IMR-90 (cell line): ENCODE measurements at regions not wholly inside any gene's neighbourhood (a gene's known extent, or its start where the extent isn't known, plus 50 kb on each side); places are given as distances from the start of the nearest gene placed in this dataset.
A peak's percentile ranks its signal among the peaks of the same experiment; 100 is the strongest.

Experiments used
- ATAC-seq: fragments of 200-7000 bp; cut with Tn5 transposase; 2 replicates; pipeline ENCODE4 v1.9.1; 2020; ENCODE audit warnings: low read depth, mild to moderate bottlenecking, moderate library complexity
- BruUV-seq: library from RNA; stranded (reverse); fragments of 400-500 nt; replicated peaks from 2 replicates; lab custom pipeline; 2021; lab: Mats Ljungman, UMichigan
- CTCF ChIA-PET: fragments of 300-600 bp; formaldehyde crosslinking; extraction: SDS; loops from one replicate; lab custom pipeline; 2021; ENCODE audit warnings: antibody characterized with exemption; lab: Yijun Ruan, JAX
- POLR2A ChIA-PET: fragments of 300-600 bp; sonication (Branson Sonifier 250); formaldehyde crosslinking; loops from one replicate; lab custom pipeline; 2022; ENCODE audit warnings: antibody characterized with exemption; ENCODE audit not compliant: unreplicated experiment; lab: Charles Lee
- DNase-seq: peaks from one replicate; pipeline ENCODE4 v3.0.0; 2013
- H2AFZ ChIP-seq: replicated peaks from 2 replicates; pipeline ENCODE3; 2013; ENCODE audit warnings: low read length, mild to moderate bottlenecking; ENCODE audit not compliant: poor library complexity
- H2AK5ac ChIP-seq: 2 replicates; pipeline ENCODE4 v1.6.1; 2013; ENCODE audit warnings: low read depth, low read length, inconsistent platforms
- H2AK9ac ChIP-seq: replicated peaks from 2 replicates; pipeline ENCODE3; 2013; ENCODE audit warnings: mild to moderate bottlenecking, low read depth, low read length, moderate library complexity; ENCODE audit not compliant: poor library complexity
- H2BK120ac ChIP-seq: 2 replicates; pipeline ENCODE4 v1.6.1; 2013; ENCODE audit warnings: low read depth, low read length, inconsistent platforms
- H2BK15ac ChIP-seq: 3 replicates; pipeline ENCODE4 v1.6.1; 2013; ENCODE audit warnings: low read depth, low read length, inconsistent platforms
- H2BK20ac ChIP-seq: 2 replicates; pipeline ENCODE4 v1.6.1; 2013; ENCODE audit warnings: low read depth, mild to moderate bottlenecking, inconsistent platforms, low read length, moderate library complexity
- H2BK5ac ChIP-seq: 2 replicates; pipeline ENCODE4 v1.6.1; 2013; ENCODE audit warnings: mild to moderate bottlenecking, low read depth, low read length, inconsistent platforms; ENCODE audit not compliant: poor library complexity, severe bottlenecking
- H3K14ac ChIP-seq: replicated peaks from 2 replicates; pipeline ENCODE4 v1.6.1; 2013; ENCODE audit warnings: low read depth, low read length, inconsistent platforms
- H3K18ac ChIP-seq: 2 replicates; pipeline ENCODE4 v1.6.1; 2013; ENCODE audit warnings: low read depth, low read length, control low read depth
- H3K23ac ChIP-seq: 2 replicates; pipeline ENCODE4 v1.6.1; 2013; ENCODE audit warnings: low read depth, low read length, inconsistent platforms
- H3K27ac ChIP-seq: 2 replicates; pipeline ENCODE4 v1.5.1; 2013; ENCODE audit warnings: mild to moderate bottlenecking, control low read depth, low read length; ENCODE audit not compliant: insufficient read depth
- H3K27me3 ChIP-seq: 2 replicates; pipeline ENCODE4 v1.6.1; 2013; ENCODE audit warnings: low read length; ENCODE audit not compliant: control insufficient read depth, insufficient read depth
- H3K36me3 ChIP-seq: 2 replicates; pipeline ENCODE4 v1.6.1; 2013; ENCODE audit warnings: low read length, mixed read lengths; ENCODE audit not compliant: control insufficient read depth, insufficient read depth
- H3K4ac ChIP-seq: 2 replicates; pipeline ENCODE4 v1.6.1; 2013; ENCODE audit warnings: low read depth, low read length, inconsistent platforms
- H3K4me1 ChIP-seq: 2 replicates; pipeline ENCODE4 v1.6.1; 2013; ENCODE audit warnings: low read length, mixed read lengths; ENCODE audit not compliant: control insufficient read depth, insufficient read depth
- H3K4me2 ChIP-seq: 2 replicates; pipeline ENCODE4 v1.6.1; 2013; ENCODE audit warnings: low read depth, mild to moderate bottlenecking, control low read depth, low read length, moderate library complexity
- H3K4me3 ChIP-seq: 2 replicates; pipeline ENCODE4 v1.5.1; 2013; ENCODE audit warnings: low read depth, mild to moderate bottlenecking, control low read depth, low read length, moderate library complexity; ENCODE audit not compliant: insufficient read depth
- H3K56ac ChIP-seq: 2 replicates; pipeline ENCODE4 v1.6.1; 2013; ENCODE audit warnings: low read length, inconsistent platforms; ENCODE audit not compliant: insufficient read depth; ENCODE audit errors: extremely low read depth
- H3K79me1 ChIP-seq, 2 experiments: 2 replicates each; pipeline ENCODE4 v1.6.1; 2013; ENCODE audit warnings: low read length in 2 of 2, inconsistent platforms in 1 of 2, low read depth in 1 of 2
- H3K9ac ChIP-seq: 2 replicates; pipeline ENCODE4 v1.6.1; 2013; ENCODE audit warnings: low read depth, low read length, control low read depth
- H3K9me1 ChIP-seq: 2 replicates; pipeline ENCODE4 v1.6.1; 2013; ENCODE audit warnings: low read length, inconsistent platforms; ENCODE audit not compliant: insufficient read depth
- H3K9me3 ChIP-seq: 2 replicates; pipeline ENCODE4 v1.6.1; 2013; ENCODE audit warnings: low read length; ENCODE audit not compliant: control insufficient read depth, insufficient read depth
- H4K20me1 ChIP-seq: 2 replicates; pipeline ENCODE4 v1.6.1; 2013; ENCODE audit warnings: low read length, inconsistent platforms; ENCODE audit not compliant: insufficient read depth
- H4K5ac ChIP-seq: 2 replicates; pipeline ENCODE4 v1.6.1; 2013; ENCODE audit warnings: mild to moderate bottlenecking, low read depth, low read length, control low read depth
- H4K8ac ChIP-seq, 2 experiments: 2 replicates each; pipeline ENCODE4 v1.6.1; 2013; ENCODE audit warnings: low read depth in 2 of 2, low read length in 2 of 2, control low read depth in 1 of 2, inconsistent platforms in 1 of 2
- H4K91ac ChIP-seq: 2 replicates; pipeline ENCODE4 v1.6.1; 2013; ENCODE audit warnings: low read depth, low read length, inconsistent platforms; ENCODE audit not compliant: insufficient read depth
- BHLHE40 ChIP-seq: fragments of 150-350 bp; IDR thresholded peaks from 2 replicates; pipeline ENCODE4 v1.6.1; 2016; ENCODE audit warnings: mild to moderate bottlenecking, low read depth, low read length
- CEBPB ChIP-seq: IDR thresholded peaks from 2 replicates; pipeline ENCODE4 v1.6.1; 2012; ENCODE audit warnings: low read depth, low read length, improper control_type of control experiment
- FOS ChIP-seq: fragments of 150-350 bp; IDR thresholded peaks from 2 replicates; pipeline ENCODE4 v1.6.1; 2016; ENCODE audit warnings: low read depth, low read length
- MAFK ChIP-seq: IDR thresholded peaks from 2 replicates; pipeline ENCODE4 v1.6.1; 2012; ENCODE audit warnings: low read depth, low read length, improper control_type of control experiment
- MAZ ChIP-seq: IDR thresholded peaks from 2 replicates; pipeline ENCODE4 v1.6.1; 2012; ENCODE audit warnings: low read depth, mild to moderate bottlenecking, low read length, improper control_type of control experiment, moderate library complexity, borderline replicate concordance
- MXI1 ChIP-seq: IDR thresholded peaks from 2 replicates; pipeline ENCODE4 v1.6.1; 2012; ENCODE audit warnings: low read depth, mild to moderate bottlenecking, low read length, moderate library complexity, borderline replicate concordance
- NFE2L2 ChIP-seq: fragments of 150-350 bp; IDR thresholded peaks from 2 replicates; pipeline ENCODE4 v1.6.1; 2016; ENCODE audit warnings: low read depth, mild to moderate bottlenecking, low read length
- POLR2A ChIP-seq: IDR thresholded peaks from 2 replicates; pipeline ENCODE4 v1.6.1; 2012; ENCODE audit warnings: mild to moderate bottlenecking, low read depth, low read length
- RAD21 ChIP-seq: IDR thresholded peaks from 2 replicates; pipeline ENCODE4 v1.6.1; 2012; ENCODE audit warnings: low read length, improper control_type of control experiment
- RCOR1 ChIP-seq: IDR thresholded peaks from 2 replicates; pipeline ENCODE4 v1.6.1; 2012; ENCODE audit warnings: mild to moderate bottlenecking, low read length, improper control_type of control experiment; ENCODE audit not compliant: insufficient replicate concordance
- RFX5 ChIP-seq: IDR thresholded peaks from 2 replicates; pipeline ENCODE4 v1.8.0; 2012; ENCODE audit warnings: low read depth, mild to moderate bottlenecking, low read length, moderate library complexity
- SMC3 ChIP-seq: fragments of 150-350 bp; IDR thresholded peaks from 2 replicates; pipeline ENCODE4 v1.6.1; 2016; ENCODE audit warnings: low read depth, mild to moderate bottlenecking, antibody characterized with exemption, low read length, moderate library complexity
- WGBS, 2 experiments: methylation state at CpG; one replicate each; pipeline versions ENCODE4 v1.1.5 to v1.1.7; 2013; ENCODE audit warnings: missing lambda C conversion rate in 2 of 2; ENCODE audit not compliant: insufficient read length in 1 of 2; ENCODE audit errors: extremely low coverage in 2 of 2; 5-methylcytosine and 5-hydroxymethylcytosine counted together
- dilution Hi-C: fragments of 300-500 bp; cut with HindIII; formaldehyde crosslinking; loops from one replicate; pipeline ENCODE4 v1.14.3; 2018; ENCODE audit warnings: low sequenced_read_pairs; ENCODE audit not compliant: unreplicated experiment
- in situ Hi-C: fragments of 300-500 bp; cut with MboI; formaldehyde crosslinking; loops from 3 replicates; pipeline ENCODE4 v1.14.3; 2019; ENCODE audit warnings: low sequenced_read_pairs, inconsistent platforms, mixed read lengths
- intact Hi-C: fragments of 100-400 bp; cut with micrococcal nuclease; formaldehyde crosslinking; loops from 2 replicates; pipeline ENCODE4 v1.10.0; 2022
- TF ChIP-seq, protein P1 (sequence below): fragments of 150-350 bp; IDR thresholded peaks from 2 replicates; pipeline ENCODE4 v1.6.1; 2016; ENCODE audit warnings: low read depth, mild to moderate bottlenecking, low read length, moderate library complexity, borderline replicate concordance

DNA sequence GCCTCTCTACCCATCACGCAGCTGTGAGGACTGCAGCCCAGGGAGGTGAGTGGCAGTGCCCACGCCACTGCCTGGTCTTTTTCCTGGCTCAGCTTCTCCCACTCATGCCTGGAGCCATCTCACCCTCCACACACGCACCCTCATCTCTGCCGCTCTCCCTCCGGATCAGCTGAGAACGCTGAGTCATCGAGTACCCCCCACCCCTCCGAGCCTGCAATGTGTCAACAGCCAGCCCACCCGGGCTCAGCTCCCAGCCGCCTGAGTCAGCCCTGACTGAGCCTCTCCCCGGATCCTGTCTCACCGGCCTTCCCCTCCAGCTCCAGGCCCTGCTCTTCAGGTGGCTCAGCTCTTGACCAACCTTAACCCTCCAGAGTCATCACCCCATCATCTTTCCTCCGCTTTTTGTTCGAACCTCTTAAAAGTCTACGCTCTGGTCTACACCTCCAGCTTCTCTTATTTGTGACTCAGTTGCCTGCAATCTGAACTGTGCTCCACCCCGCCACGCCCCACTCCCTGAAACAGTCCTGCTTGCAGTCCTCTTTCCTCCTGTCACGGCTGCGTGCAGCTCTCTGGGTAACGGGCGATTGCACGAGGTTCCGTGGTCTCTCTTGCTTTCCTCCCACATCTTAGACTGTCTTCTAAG, 94.4 kb upstream of the ASAP2 start (continued):
- peak; percentile 98 for TF ChIP-seq MAZ

DNA sequence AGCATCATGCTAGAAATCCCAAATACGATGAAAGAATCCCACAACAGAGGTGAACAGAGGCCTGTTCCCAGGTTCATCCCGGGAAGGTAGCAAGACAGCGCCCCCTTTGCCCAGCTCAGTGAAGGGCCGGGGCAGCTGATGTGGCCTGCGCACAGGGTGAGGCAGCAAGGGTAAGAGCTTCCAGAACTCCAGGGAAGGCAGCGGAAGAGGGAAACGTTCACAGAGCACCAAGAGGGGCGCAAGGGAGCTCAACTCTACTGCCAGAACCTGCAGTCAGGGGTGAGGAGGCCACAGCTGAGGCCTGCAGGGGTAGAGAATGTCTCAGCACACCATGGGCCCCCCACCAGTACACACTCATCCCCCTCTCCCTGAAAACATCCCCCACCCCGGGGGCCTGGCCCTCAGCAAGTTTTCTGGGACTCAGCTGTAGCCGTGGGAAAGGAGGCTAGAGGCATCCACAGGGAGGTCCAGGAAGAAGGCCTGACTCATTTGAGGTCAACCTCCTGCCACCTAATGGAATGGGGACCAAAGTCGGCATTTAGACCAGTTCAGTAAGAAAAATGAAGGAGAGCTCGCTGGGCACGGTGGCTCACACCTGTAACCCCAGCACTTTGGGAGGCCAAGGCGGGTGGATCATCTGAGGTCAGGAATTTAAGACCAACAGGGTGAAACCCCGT, 95.6 kb upstream of the ASAP2 start:
- Histone ChIP-seq H2BK15ac (peak overlapping the region; percentile 24; the same call in 1 of the 3 replicates), H4K20me1 (no peaks in the 10 kb centered on the region), H3K27ac (no peak overlapping the region), H3K14ac (0 out of 2 replicates have a peak overlapping the region, but pooled peaks have one; percentile 37), H3K9me3 (no peaks in the 10 kb centered on the region), H2AK5ac (peak overlapping the region; percentile 78), H3K18ac (no peak overlapping the region), H3K79me1 (0 out of 4 replicates have a peak, but pooled peaks cover 0 to 4% of the 10 kb centered on the region in 2 experiments), H2BK120ac (peak overlapping the region; percentile 17), H2BK5ac (peak overlapping the region; percentile 12), H3K56ac (no peak overlapping the region), H3K9ac (no peak overlapping the region), H3K4me2 (no peak overlapping the region), H3K4me1 (peaks cover 24% of the 10 kb centered on the region), H2AK9ac (peak overlapping the region; percentile 2), H4K8ac (peak overlapping the region in 1 of 2 experiments; percentile 63; a peak in 2 of 4 replicates), H3K36me3 (no peaks in the 10 kb centered on the region), H2AFZ (peak overlapping the region; percentile 78), H3K27me3 (no peaks in the 10 kb centered on the region), H3K4me3 (no peak overlapping the region), H2BK20ac (peak overlapping the region; percentile 74), H3K4ac (peak overlapping the region; percentile 81), H4K5ac (peak overlapping the region; percentile 21; the same call in 1 of the 2 replicates), H3K9me1 (peaks cover 18% of the 10 kb centered on the region), H4K91ac (peak overlapping the region; percentile 72), H3K23ac (no peak overlapping the region)
- POLR2A ChIA-PET, result no interaction called here
- WGBS, 2 experiments, result 83% methylated on average over 4 of the region's 15 CpGs; no CpG with 5 or more reads in 1 of the 2 experiments
- dilution Hi-C loops (no loop called here), in situ Hi-C loops (no loop called here), intact Hi-C loops (no loop called here)
- peak; percentile 32 for DNase-seq
- BruUV-seq, result no TSS peak
- TF ChIP-seq SMC3 (no peak), RCOR1 (no peak), RAD21 (no peak; the same call in 1 of the 2 replicates), NFE2L2 (no peak), BHLHE40 (no peak), FOS (no peak), CEBPB (no peak), MXI1 (no peak), RFX5 (no peak), MAZ (no peak), MAFK (no peak), POLR2A (no peak)
- TF ChIP-seq, protein P1, sequence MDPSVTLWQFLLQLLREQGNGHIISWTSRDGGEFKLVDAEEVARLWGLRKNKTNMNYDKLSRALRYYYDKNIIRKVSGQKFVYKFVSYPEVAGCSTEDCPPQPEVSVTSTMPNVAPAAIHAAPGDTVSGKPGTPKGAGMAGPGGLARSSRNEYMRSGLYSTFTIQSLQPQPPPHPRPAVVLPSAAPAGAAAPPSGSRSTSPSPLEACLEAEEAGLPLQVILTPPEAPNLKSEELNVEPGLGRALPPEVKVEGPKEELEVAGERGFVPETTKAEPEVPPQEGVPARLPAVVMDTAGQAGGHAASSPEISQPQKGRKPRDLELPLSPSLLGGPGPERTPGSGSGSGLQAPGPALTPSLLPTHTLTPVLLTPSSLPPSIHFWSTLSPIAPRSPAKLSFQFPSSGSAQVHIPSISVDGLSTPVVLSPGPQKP, result no peak
- CTCF ChIA-PET, result interaction anchor here (0.6 to 0.7 kb wide), 4 partner anchors 11 to 378 kb away, joined by 3 to 5 read pairs (median 4); no protein-coding TSS in a partner anchor
- ATAC-seq, result no peak
